WTC11 (cell line): ENCODE measurements at regions not wholly inside any gene's neighbourhood (a gene's known extent, or its start where the extent isn't known, plus 50 kb on each side); places are given as distances from the start of the nearest gene placed in this dataset.

Source experiments
- ATAC-seq: fragments of 200-7000 bp; cut with Tn5 transposase; 2 replicates; pipeline ENCODE4 v1.10.0; 2021; ENCODE audit warnings: mild to moderate bottlenecking, moderate library complexity
- CTCF ChIA-PET: fragments of 300-600 bp; sonication (Branson Sonifier 250); formaldehyde crosslinking; loops from one replicate; lab custom pipeline; 2021; ENCODE audit warnings: antibody characterized with exemption; lab: Charles Lee
- POLR2A ChIA-PET: fragments of 350-600 bp; sonication (Branson Sonifier 250); formaldehyde crosslinking; loops from one replicate; lab custom pipeline; 2021; ENCODE audit warnings: antibody characterized with exemption; lab: Charles Lee
- DNase-seq: peaks from one replicate; pipeline ENCODE4 v3.0.0; 2021; ENCODE audit warnings: low spot score
- H3K27ac Mint-ChIP-seq: 2 replicates; pipeline ENCODE4 v1.8.0; 2021; ENCODE audit warnings: mixed read lengths
- H3K27me3 Mint-ChIP-seq: 2 replicates; pipeline ENCODE4 v1.8.0; 2021; ENCODE audit warnings: low read depth, mild to moderate bottlenecking, moderate library complexity, mixed read lengths
- H3K36me3 Mint-ChIP-seq: 2 replicates; pipeline ENCODE4 v1.8.0; 2021; ENCODE audit warnings: mixed read lengths
- H3K4me1 Mint-ChIP-seq: 2 replicates; pipeline ENCODE4 v1.8.0; 2022; ENCODE audit warnings: mixed read lengths
- H3K4me3 Mint-ChIP-seq: 2 replicates; pipeline ENCODE4 v1.8.0; 2021; ENCODE audit warnings: mild to moderate bottlenecking, moderate library complexity, mixed read lengths
- H3K9me3 Mint-ChIP-seq: 2 replicates; pipeline ENCODE4 v1.8.0; 2021; ENCODE audit warnings: mixed read lengths
- ELF4 ChIP-seq: sonication (generic); formaldehyde crosslinking; IDR thresholded peaks from 2 replicates; pipeline ENCODE4 v1.8.1; 2022; ENCODE audit warnings: low read depth, mild to moderate bottlenecking, moderate library complexity, missing genetic modification reagents
- ETV6 ChIP-seq: sonication (generic); formaldehyde crosslinking; IDR thresholded peaks from 2 replicates; pipeline ENCODE4 v1.8.1; 2022; ENCODE audit warnings: mild to moderate bottlenecking, missing genetic modification reagents
- HMGA2 ChIP-seq: fragments of 250-450 bp; sonication (Bioruptor Pico); IDR thresholded peaks from 2 replicates; pipeline ENCODE4 v1.4.0; 2021; ENCODE audit warnings: mild to moderate bottlenecking, moderate library complexity
- NFATC4 ChIP-seq: fragments of 250-450 bp; sonication (Bioruptor Pico); IDR thresholded peaks from 2 replicates; pipeline ENCODE4 v1.9.0; 2021; ENCODE audit warnings: mild to moderate bottlenecking
- NFE2L1 ChIP-seq: sonication (generic); formaldehyde crosslinking; IDR thresholded peaks from 2 replicates; pipeline ENCODE4 v1.8.1; 2023; ENCODE audit warnings: missing genetic modification reagents
- NR2C2 ChIP-seq: sonication (generic); formaldehyde crosslinking; IDR thresholded peaks from 2 replicates; pipeline ENCODE4 v1.8.0; 2022; ENCODE audit warnings: mild to moderate bottlenecking, missing genetic modification reagents
- RORB ChIP-seq: fragments of 250-450 bp; sonication (Bioruptor Pico); IDR thresholded peaks from 2 replicates; pipeline ENCODE4 v1.9.0; 2021; ENCODE audit warnings: mild to moderate bottlenecking
- TEAD4 ChIP-seq: sonication (generic); formaldehyde crosslinking; IDR thresholded peaks from 2 replicates; pipeline ENCODE4 v1.8.0; 2022; ENCODE audit warnings: mild to moderate bottlenecking, missing genetic modification reagents
- ZNF219 ChIP-seq: sonication (generic); formaldehyde crosslinking; IDR thresholded peaks from 2 replicates; pipeline ENCODE4 v1.8.0; 2023; ENCODE audit warnings: missing genetic modification reagents, mild to moderate bottlenecking, borderline replicate concordance
- ZNF232 ChIP-seq: sonication (generic); formaldehyde crosslinking; IDR thresholded peaks from 2 replicates; pipeline ENCODE4 v1.8.0; 2022; ENCODE audit warnings: mild to moderate bottlenecking, missing genetic modification reagents
- TF ChIP-seq, protein P1 (sequence below): sonication (generic); formaldehyde crosslinking; IDR thresholded peaks from 2 replicates; pipeline ENCODE4 v1.8.1; 2022; ENCODE audit warnings: mild to moderate bottlenecking, missing genetic modification reagents, moderate library complexity, borderline replicate concordance
- TF ChIP-seq, protein P2 (sequence below): sonication (generic); formaldehyde crosslinking; IDR thresholded peaks from 2 replicates; pipeline ENCODE4 v1.8.1; 2022; ENCODE audit warnings: mild to moderate bottlenecking, moderate library complexity, missing genetic modification reagents
- TF ChIP-seq, protein P3 (sequence below): fragments of 250-450 bp; sonication (Bioruptor Pico); IDR thresholded peaks from 2 replicates; pipeline ENCODE4 v1.8.0; 2021; ENCODE audit warnings: mild to moderate bottlenecking
- TF ChIP-seq, protein P4 (sequence below): sonication (generic); formaldehyde crosslinking; IDR thresholded peaks from 2 replicates; pipeline ENCODE4 v1.8.0; 2022; ENCODE audit warnings: mild to moderate bottlenecking, missing genetic modification reagents
- TF ChIP-seq, protein P5 (sequence below): fragments of 250-450 bp; sonication (Bioruptor Pico); IDR thresholded peaks from 2 replicates; pipeline ENCODE4 v2.1.2; 2022; ENCODE audit warnings: mild to moderate bottlenecking, moderate library complexity
- TF ChIP-seq, protein P6 (sequence below): sonication (generic); formaldehyde crosslinking; IDR thresholded peaks from 2 replicates; pipeline ENCODE4 v1.8.0; 2022; ENCODE audit warnings: mild to moderate bottlenecking, missing genetic modification reagents
- TF ChIP-seq, protein P7 (sequence below): sonication (generic); formaldehyde crosslinking; IDR thresholded peaks from 2 replicates; pipeline ENCODE4 v1.8.1; 2022; ENCODE audit warnings: low read depth, mild to moderate bottlenecking, moderate library complexity, missing genetic modification reagents, borderline replicate concordance
- TF ChIP-seq, protein P8 (sequence below): sonication (generic); formaldehyde crosslinking; conservative IDR thresholded peaks from 2 replicates; pipeline ENCODE4 v1.8.1; 2023; ENCODE audit warnings: mild to moderate bottlenecking, low read depth, missing genetic modification reagents, moderate library complexity
- TF ChIP-seq, protein P9 (sequence below): sonication (generic); formaldehyde crosslinking; IDR thresholded peaks from 2 replicates; pipeline ENCODE4 v1.8.0; 2022; ENCODE audit warnings: missing genetic modification reagents

DNA sequence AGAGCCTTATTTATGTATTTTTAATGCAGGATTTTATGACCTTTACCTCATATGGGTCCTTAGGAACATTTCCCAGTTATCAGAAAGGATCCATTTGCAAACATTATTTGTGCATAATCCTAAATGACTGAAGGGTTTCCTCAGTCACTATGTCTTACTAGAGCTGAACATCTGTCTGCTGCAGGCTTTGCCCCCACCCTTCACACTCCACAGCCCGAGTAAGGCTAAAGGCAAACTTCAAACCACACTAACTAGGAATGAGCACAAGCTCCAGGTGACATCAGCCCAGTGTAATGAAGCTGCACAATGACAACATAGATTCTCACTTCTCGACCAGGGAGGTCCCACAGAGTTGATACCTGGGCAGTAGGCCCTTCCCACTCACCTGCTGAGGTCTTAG lies 491.3 kb upstream of the MKI67 start:
- TF ChIP-seq, protein P1, sequence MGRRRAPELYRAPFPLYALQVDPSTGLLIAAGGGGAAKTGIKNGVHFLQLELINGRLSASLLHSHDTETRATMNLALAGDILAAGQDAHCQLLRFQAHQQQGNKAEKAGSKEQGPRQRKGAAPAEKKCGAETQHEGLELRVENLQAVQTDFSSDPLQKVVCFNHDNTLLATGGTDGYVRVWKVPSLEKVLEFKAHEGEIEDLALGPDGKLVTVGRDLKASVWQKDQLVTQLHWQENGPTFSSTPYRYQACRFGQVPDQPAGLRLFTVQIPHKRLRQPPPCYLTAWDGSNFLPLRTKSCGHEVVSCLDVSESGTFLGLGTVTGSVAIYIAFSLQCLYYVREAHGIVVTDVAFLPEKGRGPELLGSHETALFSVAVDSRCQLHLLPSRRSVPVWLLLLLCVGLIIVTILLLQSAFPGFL (CRISPR knock-in tag) = no peak
- TF ChIP-seq NR2C2 (CRISPR knock-in tag) (no peak), RORB (CRISPR knock-in tag) (no peak), NFATC4 (CRISPR knock-in tag) (no peak), ZNF232 (CRISPR knock-in tag) (no peak), NFE2L1 (no peak), ETV6 (CRISPR knock-in tag) (no peak)
- TF ChIP-seq, protein P2, sequence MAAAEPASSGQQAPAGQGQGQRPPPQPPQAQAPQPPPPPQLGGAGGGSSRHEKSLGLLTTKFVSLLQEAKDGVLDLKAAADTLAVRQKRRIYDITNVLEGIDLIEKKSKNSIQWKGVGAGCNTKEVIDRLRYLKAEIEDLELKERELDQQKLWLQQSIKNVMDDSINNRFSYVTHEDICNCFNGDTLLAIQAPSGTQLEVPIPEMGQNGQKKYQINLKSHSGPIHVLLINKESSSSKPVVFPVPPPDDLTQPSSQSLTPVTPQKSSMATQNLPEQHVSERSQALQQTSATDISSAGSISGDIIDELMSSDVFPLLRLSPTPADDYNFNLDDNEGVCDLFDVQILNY = no peak
- TF ChIP-seq, protein P3, sequence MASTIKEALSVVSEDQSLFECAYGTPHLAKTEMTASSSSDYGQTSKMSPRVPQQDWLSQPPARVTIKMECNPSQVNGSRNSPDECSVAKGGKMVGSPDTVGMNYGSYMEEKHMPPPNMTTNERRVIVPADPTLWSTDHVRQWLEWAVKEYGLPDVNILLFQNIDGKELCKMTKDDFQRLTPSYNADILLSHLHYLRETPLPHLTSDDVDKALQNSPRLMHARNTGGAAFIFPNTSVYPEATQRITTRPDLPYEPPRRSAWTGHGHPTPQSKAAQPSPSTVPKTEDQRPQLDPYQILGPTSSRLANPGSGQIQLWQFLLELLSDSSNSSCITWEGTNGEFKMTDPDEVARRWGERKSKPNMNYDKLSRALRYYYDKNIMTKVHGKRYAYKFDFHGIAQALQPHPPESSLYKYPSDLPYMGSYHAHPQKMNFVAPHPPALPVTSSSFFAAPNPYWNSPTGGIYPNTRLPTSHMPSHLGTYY (CRISPR knock-in tag) = no peak
- TF ChIP-seq, protein P4, sequence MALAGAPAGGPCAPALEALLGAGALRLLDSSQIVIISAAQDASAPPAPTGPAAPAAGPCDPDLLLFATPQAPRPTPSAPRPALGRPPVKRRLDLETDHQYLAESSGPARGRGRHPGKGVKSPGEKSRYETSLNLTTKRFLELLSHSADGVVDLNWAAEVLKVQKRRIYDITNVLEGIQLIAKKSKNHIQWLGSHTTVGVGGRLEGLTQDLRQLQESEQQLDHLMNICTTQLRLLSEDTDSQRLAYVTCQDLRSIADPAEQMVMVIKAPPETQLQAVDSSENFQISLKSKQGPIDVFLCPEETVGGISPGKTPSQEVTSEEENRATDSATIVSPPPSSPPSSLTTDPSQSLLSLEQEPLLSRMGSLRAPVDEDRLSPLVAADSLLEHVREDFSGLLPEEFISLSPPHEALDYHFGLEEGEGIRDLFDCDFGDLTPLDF = no peak
- H3K4me3 Mint-ChIP-seq = no peak overlapping the region
- no peak for DNase-seq
- ChIA-PET POLR2A (no interaction called here), CTCF (no interaction called here)
- H3K27me3 Mint-ChIP-seq = no peaks in the 10 kb centered on the region
- no peak overlapping the region for H3K27ac Mint-ChIP-seq
- no peaks in the 10 kb centered on the region for H3K4me1 Mint-ChIP-seq
- ATAC-seq = no peak
- H3K36me3 Mint-ChIP-seq = no peaks in the 10 kb centered on the region
- peaks cover 5% of the 10 kb centered on the region; the same call in 1 of the 2 replicates for H3K9me3 Mint-ChIP-seq

DNA sequence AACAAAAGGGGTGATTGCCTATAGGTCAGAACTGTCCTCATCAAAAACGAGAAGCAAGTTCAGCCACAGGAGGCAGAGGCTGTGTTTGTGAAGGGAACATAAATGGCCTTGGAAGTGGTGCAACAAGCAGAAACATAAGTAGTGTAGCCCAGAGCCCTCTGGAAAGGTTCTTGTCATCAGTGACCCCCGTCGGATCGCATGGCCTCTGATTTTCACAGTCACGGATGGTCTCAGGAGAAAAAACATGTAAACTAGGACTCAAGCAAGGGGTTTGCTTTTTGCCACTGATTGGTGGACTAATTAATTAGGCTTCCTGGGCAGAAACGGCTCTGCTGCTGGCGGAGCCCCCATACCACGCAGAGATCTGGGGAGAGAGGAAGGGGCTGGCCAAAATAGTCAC lies 496.5 kb upstream of the MKI67 start:
- H3K9me3 Mint-ChIP-seq = peaks cover 9% of the 10 kb centered on the region; the same call in 1 of the 2 replicates
- H3K27ac Mint-ChIP-seq = no peak overlapping the region
- no peak for ATAC-seq
- no peaks in the 10 kb centered on the region for H3K27me3 Mint-ChIP-seq
- CTCF ChIA-PET = no interaction called here
- no peak overlapping the region for H3K4me3 Mint-ChIP-seq
- H3K4me1 Mint-ChIP-seq = peaks cover 22% of the 10 kb centered on the region
- no peak for DNase-seq
- POLR2A ChIA-PET = no interaction called here
- no peaks in the 10 kb centered on the region for H3K36me3 Mint-ChIP-seq
- TF ChIP-seq, protein P5, sequence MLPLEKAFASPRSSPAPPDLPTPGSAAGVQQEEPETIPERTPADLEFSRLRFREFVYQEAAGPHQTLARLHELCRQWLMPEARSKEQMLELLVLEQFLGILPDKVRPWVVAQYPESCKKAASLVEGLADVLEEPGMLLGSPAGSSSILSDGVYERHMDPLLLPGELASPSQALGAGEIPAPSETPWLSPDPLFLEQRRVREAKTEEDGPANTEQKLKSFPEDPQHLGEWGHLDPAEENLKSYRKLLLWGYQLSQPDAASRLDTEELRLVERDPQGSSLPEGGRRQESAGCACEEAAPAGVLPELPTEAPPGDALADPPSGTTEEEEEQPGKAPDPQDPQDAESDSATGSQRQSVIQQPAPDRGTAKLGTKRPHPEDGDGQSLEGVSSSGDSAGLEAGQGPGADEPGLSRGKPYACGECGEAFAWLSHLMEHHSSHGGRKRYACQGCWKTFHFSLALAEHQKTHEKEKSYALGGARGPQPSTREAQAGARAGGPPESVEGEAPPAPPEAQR (CRISPR knock-in tag) = no peak
- TF ChIP-seq, protein P6, sequence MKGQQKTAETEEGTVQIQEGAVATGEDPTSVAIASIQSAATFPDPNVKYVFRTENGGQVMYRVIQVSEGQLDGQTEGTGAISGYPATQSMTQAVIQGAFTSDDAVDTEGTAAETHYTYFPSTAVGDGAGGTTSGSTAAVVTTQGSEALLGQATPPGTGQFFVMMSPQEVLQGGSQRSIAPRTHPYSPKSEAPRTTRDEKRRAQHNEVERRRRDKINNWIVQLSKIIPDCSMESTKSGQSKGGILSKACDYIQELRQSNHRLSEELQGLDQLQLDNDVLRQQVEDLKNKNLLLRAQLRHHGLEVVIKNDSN = no peak
- TF ChIP-seq HMGA2 (CRISPR knock-in tag) = no peak
- TF ChIP-seq ELF4 (CRISPR knock-in tag) = no peak
- TF ChIP-seq, protein P7, sequence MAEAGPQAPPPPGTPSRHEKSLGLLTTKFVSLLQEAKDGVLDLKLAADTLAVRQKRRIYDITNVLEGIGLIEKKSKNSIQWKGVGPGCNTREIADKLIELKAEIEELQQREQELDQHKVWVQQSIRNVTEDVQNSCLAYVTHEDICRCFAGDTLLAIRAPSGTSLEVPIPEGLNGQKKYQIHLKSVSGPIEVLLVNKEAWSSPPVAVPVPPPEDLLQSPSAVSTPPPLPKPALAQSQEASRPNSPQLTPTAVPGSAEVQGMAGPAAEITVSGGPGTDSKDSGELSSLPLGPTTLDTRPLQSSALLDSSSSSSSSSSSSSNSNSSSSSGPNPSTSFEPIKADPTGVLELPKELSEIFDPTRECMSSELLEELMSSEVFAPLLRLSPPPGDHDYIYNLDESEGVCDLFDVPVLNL = no peak
- TF ChIP-seq, protein P8, sequence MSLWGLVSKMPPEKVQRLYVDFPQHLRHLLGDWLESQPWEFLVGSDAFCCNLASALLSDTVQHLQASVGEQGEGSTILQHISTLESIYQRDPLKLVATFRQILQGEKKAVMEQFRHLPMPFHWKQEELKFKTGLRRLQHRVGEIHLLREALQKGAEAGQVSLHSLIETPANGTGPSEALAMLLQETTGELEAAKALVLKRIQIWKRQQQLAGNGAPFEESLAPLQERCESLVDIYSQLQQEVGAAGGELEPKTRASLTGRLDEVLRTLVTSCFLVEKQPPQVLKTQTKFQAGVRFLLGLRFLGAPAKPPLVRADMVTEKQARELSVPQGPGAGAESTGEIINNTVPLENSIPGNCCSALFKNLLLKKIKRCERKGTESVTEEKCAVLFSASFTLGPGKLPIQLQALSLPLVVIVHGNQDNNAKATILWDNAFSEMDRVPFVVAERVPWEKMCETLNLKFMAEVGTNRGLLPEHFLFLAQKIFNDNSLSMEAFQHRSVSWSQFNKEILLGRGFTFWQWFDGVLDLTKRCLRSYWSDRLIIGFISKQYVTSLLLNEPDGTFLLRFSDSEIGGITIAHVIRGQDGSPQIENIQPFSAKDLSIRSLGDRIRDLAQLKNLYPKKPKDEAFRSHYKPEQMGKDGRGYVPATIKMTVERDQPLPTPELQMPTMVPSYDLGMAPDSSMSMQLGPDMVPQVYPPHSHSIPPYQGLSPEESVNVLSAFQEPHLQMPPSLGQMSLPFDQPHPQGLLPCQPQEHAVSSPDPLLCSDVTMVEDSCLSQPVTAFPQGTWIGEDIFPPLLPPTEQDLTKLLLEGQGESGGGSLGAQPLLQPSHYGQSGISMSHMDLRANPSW (CRISPR knock-in tag) = no peak
- TF ChIP-seq, protein P9, sequence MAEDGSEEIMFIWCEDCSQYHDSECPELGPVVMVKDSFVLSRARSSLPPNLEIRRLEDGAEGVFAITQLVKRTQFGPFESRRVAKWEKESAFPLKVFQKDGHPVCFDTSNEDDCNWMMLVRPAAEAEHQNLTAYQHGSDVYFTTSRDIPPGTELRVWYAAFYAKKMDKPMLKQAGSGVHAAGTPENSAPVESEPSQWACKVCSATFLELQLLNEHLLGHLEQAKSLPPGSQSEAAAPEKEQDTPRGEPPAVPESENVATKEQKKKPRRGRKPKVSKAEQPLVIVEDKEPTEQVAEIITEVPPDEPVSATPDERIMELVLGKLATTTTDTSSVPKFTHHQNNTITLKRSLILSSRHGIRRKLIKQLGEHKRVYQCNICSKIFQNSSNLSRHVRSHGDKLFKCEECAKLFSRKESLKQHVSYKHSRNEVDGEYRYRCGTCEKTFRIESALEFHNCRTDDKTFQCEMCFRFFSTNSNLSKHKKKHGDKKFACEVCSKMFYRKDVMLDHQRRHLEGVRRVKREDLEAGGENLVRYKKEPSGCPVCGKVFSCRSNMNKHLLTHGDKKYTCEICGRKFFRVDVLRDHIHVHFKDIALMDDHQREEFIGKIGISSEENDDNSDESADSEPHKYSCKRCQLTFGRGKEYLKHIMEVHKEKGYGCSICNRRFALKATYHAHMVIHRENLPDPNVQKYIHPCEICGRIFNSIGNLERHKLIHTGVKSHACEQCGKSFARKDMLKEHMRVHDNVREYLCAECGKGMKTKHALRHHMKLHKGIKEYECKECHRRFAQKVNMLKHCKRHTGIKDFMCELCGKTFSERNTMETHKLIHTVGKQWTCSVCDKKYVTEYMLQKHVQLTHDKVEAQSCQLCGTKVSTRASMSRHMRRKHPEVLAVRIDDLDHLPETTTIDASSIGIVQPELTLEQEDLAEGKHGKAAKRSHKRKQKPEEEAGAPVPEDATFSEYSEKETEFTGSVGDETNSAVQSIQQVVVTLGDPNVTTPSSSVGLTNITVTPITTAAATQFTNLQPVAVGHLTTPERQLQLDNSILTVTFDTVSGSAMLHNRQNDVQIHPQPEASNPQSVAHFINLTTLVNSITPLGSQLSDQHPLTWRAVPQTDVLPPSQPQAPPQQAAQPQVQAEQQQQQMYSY (CRISPR knock-in tag) = no peak
- no peak for TF ChIP-seq ZNF219 (CRISPR knock-in tag)
- no peak for TF ChIP-seq TEAD4 (CRISPR knock-in tag)
- TF ChIP-seq NFE2L1 = no peak
